NOMO-1 treated with dmso at 0.1 percent for 144 hours (cell line): ENCODE measurements at regions not wholly inside any gene's neighbourhood (a gene's known extent, or its start where the extent isn't known, plus 50 kb on each side); places are given as distances from the start of the nearest gene placed in this dataset.
"Not testable (repeated sequence)": the region's sequence is repeated elsewhere in the genome, so short reads cannot be mapped to it uniquely, and the experiment has no call there.

Source experiments
- DNase-seq: peaks from one replicate; lab custom pipeline; 2025; ENCODE audit not compliant: unreplicated experiment; lab: John Stamatoyannopoulos, UW

DNA sequence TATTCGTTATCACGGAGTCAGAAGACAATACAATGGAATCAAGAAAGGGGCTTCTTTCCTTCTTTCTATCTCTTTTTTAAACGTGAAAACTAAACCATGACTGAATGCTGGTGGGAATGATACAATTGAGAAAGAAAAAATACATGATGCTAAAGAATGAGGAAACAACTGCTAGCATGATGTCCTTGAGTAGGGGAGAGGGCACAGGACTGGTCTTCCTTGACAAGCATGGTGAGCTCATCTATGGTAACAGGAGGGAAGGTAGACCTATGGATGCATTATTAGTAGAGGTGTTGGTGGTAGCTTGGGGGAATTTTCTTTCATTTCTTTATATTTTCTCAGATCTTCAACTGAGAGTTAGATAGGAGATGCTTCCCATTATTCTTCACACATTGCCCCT lies 88.9 kb upstream of the COL1A2 start:
- no peak for DNase-seq

GRCh38 chr7:94307399-94308048 lies 87.2 kb upstream of the COL1A2 start:
- no peak for DNase-seq

DNA sequence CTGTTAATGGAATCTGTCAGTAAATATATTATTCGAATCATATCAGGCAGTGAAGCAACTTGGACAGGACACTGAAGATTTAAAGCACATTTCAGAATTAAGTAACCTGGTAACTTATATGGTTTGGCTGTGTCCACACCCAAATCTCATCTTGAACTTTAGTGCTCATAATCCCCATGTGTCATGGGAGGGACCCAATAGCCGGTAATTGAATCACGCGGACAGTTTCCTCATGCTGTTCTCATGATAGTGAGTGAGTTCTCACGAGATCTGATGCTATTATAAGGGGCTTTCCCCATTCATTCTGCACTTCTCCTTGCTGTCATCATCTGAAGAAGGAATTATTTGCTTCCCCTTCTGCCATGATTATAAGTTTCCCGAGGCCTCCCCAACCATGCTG lies 83.2 kb upstream of the COL1A2 start:
- no peak for DNase-seq

GRCh38 chr7:94313926-94314325 lies 80.8 kb upstream of the COL1A2 start:
- DNase-seq = no peak

- DNase-seq = no peak
Observed at GRCh38 chr7:94314413-94315410, 80.0 kb upstream of the COL1A2 start.

DNA sequence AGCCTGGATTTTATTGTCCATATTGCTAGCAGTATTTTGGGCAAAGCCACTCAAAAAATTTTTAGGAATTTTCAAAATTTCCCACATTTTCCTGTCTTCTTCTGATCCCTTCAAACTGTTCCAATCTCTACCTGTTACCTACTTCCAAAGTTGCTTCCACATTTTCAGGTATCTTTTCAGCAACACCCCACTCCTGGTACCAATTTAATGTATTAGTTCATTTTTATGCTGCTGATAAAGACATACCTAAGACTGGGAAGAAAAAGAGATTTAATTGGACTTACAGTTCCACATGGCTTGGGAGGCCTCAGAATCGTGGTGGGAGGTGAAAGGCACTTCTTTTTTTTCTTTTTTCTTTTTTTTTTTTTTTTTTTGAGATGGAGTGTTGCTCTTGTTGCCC lies 73.6 kb upstream of the COL1A2 start:
- DNase-seq = not testable (repeated sequence)

DNA sequence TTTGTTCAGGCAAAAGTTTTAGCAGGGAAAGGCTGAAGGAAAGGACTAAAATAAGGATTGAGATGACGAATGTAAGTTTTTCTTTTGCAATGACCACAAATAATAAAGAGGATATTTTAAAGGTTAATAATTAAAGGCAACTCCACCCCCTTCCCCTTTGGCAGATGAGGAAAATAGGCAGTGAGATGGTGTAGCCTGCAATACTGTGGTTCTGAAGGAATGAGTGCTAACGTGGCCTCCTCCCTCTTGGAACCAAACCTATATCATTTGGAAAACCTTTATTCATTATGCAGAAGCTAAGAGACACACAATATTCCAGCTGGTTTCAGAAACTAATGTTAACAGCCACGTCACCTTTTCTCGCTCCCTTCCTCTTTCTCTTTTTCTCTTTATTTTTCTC lies 70.9 kb upstream of the COL1A2 start:
- DNase-seq = no peak

DNA sequence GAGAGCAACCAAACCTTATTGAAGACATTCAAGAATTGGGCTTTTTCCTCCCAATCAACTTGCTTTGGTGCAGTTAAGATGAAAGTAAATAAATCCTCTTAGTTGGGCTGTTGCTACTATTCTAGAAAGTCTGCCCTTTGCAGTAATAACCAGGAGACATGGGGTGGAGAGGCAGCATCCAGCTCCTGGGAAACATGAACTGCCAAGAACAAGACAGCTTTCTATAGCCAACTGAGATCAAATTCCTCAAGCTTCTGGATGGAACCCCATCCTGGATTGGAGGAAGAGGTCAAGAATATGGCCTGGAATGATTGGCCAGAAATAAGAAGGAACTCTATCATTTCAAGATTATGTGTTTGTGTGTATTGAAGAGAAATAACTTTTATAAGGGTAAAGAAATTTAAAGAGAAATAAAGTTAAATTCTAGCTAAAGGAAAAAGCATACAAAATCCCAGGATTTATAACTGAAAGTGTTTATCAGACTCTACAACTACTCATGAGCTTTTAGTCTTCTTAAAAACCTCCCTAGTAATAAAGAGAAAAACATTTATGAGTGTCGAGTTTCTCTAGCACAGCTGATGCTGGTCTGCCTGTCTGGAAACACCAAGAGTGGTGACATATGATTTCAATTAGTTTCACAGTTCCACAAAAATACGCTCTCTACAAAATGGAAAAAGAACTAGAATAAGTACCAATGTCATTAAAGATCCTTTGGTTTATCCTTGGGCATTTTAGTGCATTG lies 70.1 kb upstream of the COL1A2 start:
- no peak for DNase-seq

- no peak for DNase-seq
Observed at GRCh38 chr7:94325122-94325475, 69.6 kb upstream of the COL1A2 start.

DNA sequence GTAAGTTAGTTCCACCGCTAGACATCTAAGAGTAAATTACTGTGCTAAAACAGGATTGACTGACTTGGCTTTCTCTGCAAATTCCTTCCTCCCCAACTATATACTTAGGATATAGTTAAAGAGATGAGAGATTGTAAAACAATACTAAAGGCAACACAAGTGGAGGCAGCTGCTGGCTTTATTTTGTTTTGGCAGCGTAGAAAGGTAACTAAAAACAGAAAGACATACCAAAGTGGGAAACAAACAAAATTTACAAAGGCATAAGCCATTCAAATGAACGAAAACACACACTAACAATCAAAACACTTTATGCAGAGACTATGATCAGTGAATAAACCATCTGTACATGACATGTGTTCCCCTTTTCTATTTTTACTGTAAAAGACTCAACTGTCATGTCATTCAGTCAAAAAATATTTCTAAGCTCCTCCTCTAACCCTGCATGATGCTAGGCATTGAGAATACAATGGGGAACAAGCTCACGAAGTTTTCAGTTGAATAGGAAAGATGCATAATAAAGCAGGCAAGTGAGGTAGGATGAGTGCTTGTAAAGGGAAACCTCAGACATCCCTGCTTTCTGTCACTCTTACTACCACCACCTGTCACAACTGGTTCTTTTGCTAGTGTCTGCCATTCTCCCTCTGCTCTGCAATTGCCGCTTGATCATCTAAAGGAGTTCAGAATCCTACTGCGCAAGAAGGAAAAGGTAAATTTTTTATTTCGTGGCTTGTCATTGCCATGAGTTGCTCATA lies 64.2 kb upstream of the COL1A2 start:
- no peak for DNase-seq

GRCh38 chr7:94332571-94332970 lies 62.1 kb upstream of the COL1A2 start:
- DNase-seq = no peak

DNA sequence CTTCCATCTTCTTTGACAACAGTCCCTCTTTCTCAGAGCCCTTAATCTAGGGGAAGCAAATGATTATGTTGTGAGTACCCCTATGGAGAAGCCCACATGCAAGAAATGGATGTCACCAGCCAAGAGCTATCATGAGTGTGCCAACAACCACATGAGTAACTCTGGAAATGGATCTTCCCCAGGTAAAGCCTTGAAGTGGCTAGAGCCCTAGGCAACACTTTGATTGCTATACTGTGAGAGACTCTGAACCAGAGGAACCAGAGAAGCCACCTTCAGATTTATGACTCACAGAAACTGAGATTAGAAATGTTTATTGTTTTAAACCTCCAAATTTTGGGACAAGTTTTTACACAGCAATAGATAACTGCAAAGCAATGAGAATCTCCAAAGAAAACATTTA lies 60.9 kb upstream of the COL1A2 start:
- no peak for DNase-seq

GRCh38 chr7:94335586-94335985 lies 59.1 kb upstream of the COL1A2 start:
- no peak for DNase-seq

- no peak for DNase-seq
Observed at GRCh38 chr7:94336009-94336408, 58.7 kb upstream of the COL1A2 start.

DNA sequence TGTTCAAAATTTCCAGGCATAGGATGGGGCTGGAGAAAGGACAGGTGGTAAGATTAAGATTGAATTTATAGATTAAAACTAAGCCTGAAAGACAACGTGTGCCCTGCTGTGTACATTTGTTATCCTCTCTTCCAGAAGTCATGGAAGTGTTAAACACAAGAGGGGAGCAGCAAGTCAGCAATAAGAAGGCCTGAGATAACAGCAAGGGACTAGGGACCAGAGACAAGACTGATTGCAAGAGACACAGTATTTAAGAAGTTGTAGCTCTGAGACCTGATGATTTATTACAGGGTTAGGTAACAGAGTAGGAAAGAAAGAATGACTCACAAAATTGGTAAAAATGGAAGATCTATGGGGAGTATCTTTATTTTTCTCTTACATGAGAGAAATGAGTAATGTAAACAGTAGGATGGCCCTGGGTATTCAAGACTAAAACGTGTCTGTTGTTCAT lies 55.7 kb upstream of the COL1A2 start:
- DNase-seq = no peak

DNA sequence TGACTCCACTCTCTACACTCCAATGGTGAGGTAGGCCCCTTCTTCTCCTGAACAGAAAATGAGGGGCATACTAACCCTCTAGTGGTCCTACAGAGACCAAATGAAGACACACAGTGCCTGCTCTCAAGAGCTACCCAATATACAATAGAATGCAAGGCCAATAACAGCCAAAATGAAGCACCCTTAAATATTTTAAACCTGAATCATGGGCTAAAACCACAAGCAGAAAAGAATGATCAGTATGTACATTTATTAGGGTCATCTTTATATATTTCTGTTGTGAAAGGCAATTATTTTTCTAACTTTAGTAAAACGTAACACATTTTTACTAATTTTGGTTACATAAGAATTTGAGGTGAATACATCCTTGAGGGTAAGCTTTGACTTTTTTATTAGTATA lies 49.9 kb upstream of the COL1A2 start:
- no peak for DNase-seq
